Pancreas (tissue), 10 donors: ENCODE measurements at regions not wholly inside any gene's neighbourhood (a gene's known extent, or its start where the extent isn't known, plus 50 kb on each side); places are given as distances from the start of the nearest gene placed in this dataset.

Experiments
- ATAC-seq, 4 donors: fragments of 200-7000 bp; cut with Tn5 transposase; one replicate each; pipeline versions ENCODE4 v1.8.0 to v1.9.1; 2020; ENCODE audit warnings: mild to moderate bottlenecking in 4 of 4, moderate library complexity in 4 of 4
- DNase-seq, 6 donors: peaks; one replicate each; pipeline ENCODE4 v3.0.0-alpha.2; 2020
- FAIRE-seq: peaks from 2 replicates; lab custom pipeline; 2012; peaks lifted over from hg19 to GRCh38; lab: Jason Lieb, UNC
- H3K27ac ChIP-seq, 4 donors: fragments of 200-600 bp; sonication (generic); 1 replicate in 3 of 4; 2 replicates in 1 of 4; pipeline versions ENCODE4 v1.5.0 to v1.8.0; 2020
- H3K27me3 ChIP-seq, 4 donors: fragments of 200-600 bp; one replicate each; pipeline ENCODE4 v1.8.0; 2021
- H3K36me3 ChIP-seq, 3 donors: fragments of 200-600 bp; sonication (generic) in 1 of 3; one replicate each; pipeline versions ENCODE4 v1.5.0 to v1.8.0; 2020 to 2021
- H3K4me1 ChIP-seq, 3 donors: fragments of 200-600 bp; one replicate each; pipeline ENCODE4 v1.8.0; 2021
- H3K4me3 ChIP-seq, 4 donors: fragments of 200-600 bp; sonication (generic) in 2 of 4; one replicate each; pipeline versions ENCODE4 v1.5.0 to v1.8.0; 2020 to 2021
- H3K9me3 ChIP-seq, 4 donors: fragments of 200-600 bp; one replicate each; pipeline ENCODE4 v1.8.0; 2021
- WGBS, 2 donors: extraction: QIAGEN DNeasy Blood & Tissue Kit; methylation state at CpG; one replicate each; pipeline ENCODE4 v1.1.7; 2013; 5-methylcytosine and 5-hydroxymethylcytosine counted together
- intact Hi-C, 3 donors: fragments of 100-400 bp; cut with DNase I; formaldehyde crosslinking; loops; one replicate each; pipeline versions ENCODE4 v1.11.1 to v1.14.2; 2022
- TF ChIP-seq, protein P1 (sequence below), 4 donors: fragments of 200-600 bp; sonication (generic) in 3 of 4; IDR thresholded peaks; one replicate each; pipeline versions ENCODE4 v1.5.0 to v1.8.0; 2021; ENCODE audit warnings: antibody characterized with exemption in 4 of 4
- donor health status: healthy with polysubstance abuse.
- donor health status: DM: no; HTN: no; CAD: no; lungs with moderate emphysema.
- donor health status: DM: no; HTN: no; CAD: no.
- donor health status: control.
- donor health status: control.
- donor health status: Bipolar disorder and iron deficiency.
- donor health status: DM: yes; HTN: yes; CAD: no.
- donor health status: DM: no; HTN: no; CAD: no.
- donor health status: DM: no; HTN: no; CAD: no.
- donor health status: DM: yes; HTN: yes; CAD: no.

DNA sequence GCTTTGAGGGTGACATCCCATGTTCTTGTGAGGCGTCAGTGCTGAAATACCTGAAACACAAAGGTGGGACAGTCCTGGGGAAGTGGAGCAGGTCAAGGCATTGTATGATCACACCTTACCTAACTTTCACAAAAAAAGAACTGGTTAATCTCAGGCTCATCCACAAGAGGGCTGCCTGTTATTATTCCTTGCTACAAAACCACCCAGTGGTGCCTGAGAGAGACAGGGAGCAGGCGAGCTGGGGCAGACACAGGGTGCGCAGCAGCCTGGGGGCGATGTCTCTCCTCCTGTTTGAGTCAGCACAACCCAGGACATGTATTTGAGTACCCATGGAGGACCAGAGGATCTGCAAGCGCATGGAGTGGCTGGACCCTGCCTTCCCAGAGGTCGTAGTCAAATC lies 316.8 kb upstream of the ATP10A start:
- Histone ChIP-seq H3K27me3 (peaks cover 0 to 4% (median 0%) of the 10 kb centered on the region in 4 donors), H3K4me3 (no peak overlapping the region), H3K36me3 (no peaks in the 10 kb centered on the region), H3K9me3 (no peaks in the 10 kb centered on the region), H3K27ac (no peak overlapping the region), H3K4me1 (no peaks in the 10 kb centered on the region)
- no peak for FAIRE-seq
- peak in 3 of 4 donors; percentile 21 to 62 (median 44) for ATAC-seq
- 53 to 57% methylated on average over 6 of the region's 6 CpGs for WGBS, 2 donors
- TF ChIP-seq, protein P1, sequence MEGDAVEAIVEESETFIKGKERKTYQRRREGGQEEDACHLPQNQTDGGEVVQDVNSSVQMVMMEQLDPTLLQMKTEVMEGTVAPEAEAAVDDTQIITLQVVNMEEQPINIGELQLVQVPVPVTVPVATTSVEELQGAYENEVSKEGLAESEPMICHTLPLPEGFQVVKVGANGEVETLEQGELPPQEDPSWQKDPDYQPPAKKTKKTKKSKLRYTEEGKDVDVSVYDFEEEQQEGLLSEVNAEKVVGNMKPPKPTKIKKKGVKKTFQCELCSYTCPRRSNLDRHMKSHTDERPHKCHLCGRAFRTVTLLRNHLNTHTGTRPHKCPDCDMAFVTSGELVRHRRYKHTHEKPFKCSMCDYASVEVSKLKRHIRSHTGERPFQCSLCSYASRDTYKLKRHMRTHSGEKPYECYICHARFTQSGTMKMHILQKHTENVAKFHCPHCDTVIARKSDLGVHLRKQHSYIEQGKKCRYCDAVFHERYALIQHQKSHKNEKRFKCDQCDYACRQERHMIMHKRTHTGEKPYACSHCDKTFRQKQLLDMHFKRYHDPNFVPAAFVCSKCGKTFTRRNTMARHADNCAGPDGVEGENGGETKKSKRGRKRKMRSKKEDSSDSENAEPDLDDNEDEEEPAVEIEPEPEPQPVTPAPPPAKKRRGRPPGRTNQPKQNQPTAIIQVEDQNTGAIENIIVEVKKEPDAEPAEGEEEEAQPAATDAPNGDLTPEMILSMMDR (IDR thresholded peaks at IDR 0.05), result peak in 1 of 4 donors; percentile 10
- DNase-seq, result no peak
- intact Hi-C loops, result no loop called here

DNA sequence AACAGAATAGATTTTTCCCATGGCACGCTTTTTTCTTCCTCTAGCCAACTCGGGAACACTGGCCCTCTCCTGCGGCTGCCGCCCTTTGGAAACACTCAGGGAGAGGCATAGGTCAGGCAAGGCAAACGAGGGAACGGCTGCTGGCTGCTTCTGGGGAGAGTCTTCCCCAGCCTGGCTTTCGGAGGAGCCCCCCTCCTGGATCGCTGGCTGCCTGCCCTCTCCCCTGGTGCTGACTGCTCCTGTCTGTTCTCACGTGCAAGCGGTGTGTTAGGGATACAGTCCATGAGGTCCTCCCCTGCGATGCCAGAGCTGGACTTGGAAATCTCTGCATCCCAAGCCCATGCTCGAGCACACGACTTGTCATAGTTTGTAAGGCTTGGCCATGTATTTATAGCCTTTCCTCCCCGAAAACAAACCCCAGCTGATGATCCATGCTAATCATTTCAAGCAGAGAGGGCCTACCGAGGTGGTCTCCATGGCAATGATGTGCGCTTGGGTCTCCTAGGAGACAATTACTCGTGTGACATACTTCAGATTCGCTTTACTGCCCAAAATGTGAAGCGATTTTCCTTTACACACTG lies 315.6 kb upstream of the ATP10A start:
- Histone ChIP-seq H3K27ac (no peak overlapping the region), H3K4me1 (no peaks in the 10 kb centered on the region), H3K36me3 (no peaks in the 10 kb centered on the region), H3K4me3 (no peak overlapping the region), H3K27me3 (peaks cover 0 to 4% (median 0%) of the 10 kb centered on the region in 4 donors), H3K9me3 (no peaks in the 10 kb centered on the region)
- ATAC-seq (no peak), DNase-seq (no peak), FAIRE-seq (no peak)
- TF ChIP-seq, protein P1 (IDR thresholded peaks at IDR 0.05), result no peak
- WGBS, 2 donors, result 52 to 53% methylated on average over 19 of the region's 19 CpGs
- intact Hi-C loops, result no loop called here

DNA sequence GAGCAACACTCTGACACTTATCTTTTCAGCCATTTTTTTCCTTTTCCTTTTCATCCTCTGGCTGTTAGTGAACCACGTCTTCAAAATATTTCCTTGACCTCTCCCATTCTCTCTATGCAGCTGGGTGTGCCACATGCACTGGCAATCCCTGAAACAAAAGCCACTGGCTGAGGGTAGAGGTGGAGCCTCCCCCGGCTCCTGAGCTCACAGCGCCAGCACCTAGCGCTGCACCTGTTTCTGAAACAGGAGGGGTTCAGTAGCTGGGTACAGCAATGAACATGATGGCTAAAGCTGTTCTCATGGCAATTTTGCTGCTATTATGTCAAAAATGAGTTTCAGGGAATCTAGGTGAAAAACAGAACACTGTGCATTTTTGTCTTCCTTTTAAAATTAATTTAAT lies 314.7 kb upstream of the ATP10A start:
- Histone ChIP-seq H3K36me3 (no peaks in the 10 kb centered on the region), H3K27ac (no peak overlapping the region), H3K27me3 (no peaks in the 10 kb centered on the region), H3K9me3 (no peaks in the 10 kb centered on the region), H3K4me3 (no peak overlapping the region), H3K4me1 (no peaks in the 10 kb centered on the region)
- DNase-seq, result no peak
- ATAC-seq, result no peak
- TF ChIP-seq, protein P1 (IDR thresholded peaks at IDR 0.05), result no peak
- intact Hi-C loops, result no loop called here
- no peak for FAIRE-seq
- WGBS, 2 donors, result 70 to 81% methylated on average over 4 of the region's 4 CpGs

DNA sequence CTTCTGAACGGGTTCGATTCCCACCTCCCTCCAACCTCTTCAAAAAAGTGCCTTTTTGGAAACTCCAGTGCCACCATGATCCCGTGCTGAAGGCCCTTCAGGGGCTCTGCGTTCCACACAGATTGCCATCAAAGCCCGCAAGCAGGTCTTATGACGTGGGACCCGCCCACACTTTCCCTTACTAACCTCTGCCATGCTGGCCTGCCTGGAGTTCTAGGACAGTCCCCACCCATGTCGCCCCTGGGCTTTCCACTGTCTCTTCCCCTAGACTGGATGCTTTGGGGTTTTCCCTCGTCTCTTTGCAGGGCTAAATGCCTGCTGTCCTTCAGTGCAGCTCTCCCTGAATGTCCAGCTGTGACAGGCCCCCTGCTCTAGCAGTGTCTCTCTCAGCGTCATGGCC lies 313.7 kb upstream of the ATP10A start:
- 49 to 75% methylated on average over 10 of the region's 10 CpGs for WGBS, 2 donors
- no peak overlapping the region for H3K4me3 ChIP-seq
- TF ChIP-seq, protein P1 (IDR thresholded peaks at IDR 0.05), result no peak
- DNase-seq (no peak), ATAC-seq (no peak), FAIRE-seq (no peak)
- no peaks in the 10 kb centered on the region for H3K36me3 ChIP-seq
- no peaks in the 10 kb centered on the region for H3K4me1 ChIP-seq
- intact Hi-C loops, result no loop called here
- no peaks in the 10 kb centered on the region for H3K9me3 ChIP-seq
- no peaks in the 10 kb centered on the region for H3K27me3 ChIP-seq
- no peak overlapping the region for H3K27ac ChIP-seq

DNA sequence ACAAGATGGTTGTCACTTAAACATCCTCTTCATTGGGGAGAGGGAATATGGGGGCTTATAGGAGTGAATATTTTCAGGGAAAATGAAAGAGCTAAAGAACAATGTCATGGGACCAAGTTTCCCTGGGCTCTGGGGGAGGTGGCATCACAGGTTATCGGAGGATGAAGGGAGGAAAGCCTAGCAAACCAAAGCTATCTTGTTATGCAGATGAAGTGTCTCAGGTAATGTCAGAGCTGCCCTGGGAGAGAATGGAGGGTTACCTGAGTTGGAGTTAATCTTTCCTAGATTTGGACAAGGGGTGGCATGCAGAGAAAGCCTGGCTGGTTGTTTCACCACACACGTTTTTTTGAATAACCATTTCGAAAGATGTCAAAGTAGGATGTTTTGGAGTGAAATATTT lies 308.1 kb upstream of the ATP10A start:
- ATAC-seq, result no peak
- TF ChIP-seq, protein P1 (IDR thresholded peaks at IDR 0.05), result no peak
- no peak for FAIRE-seq
- no peaks in the 10 kb centered on the region for H3K36me3 ChIP-seq
- H3K9me3 ChIP-seq, result no peaks in the 10 kb centered on the region
- intact Hi-C loops, result no loop called here
- WGBS, 2 donors, result 49 to 52% methylated on average over 3 of the region's 3 CpGs
- H3K27me3 ChIP-seq, result no peaks in the 10 kb centered on the region
- H3K4me1 ChIP-seq, result no peaks in the 10 kb centered on the region
- H3K27ac ChIP-seq, result no peak overlapping the region
- DNase-seq, result no peak
- H3K4me3 ChIP-seq, result no peak overlapping the region
